MM.1S (cell line): ENCODE measurements at regions not wholly inside any gene's neighbourhood (a gene's known extent, or its start where the extent isn't known, plus 50 kb on each side); places are given as distances from the start of the nearest gene placed in this dataset.

Experiments used
- DNase-seq: peaks from one replicate; pipeline ENCODE4 v3.0.0-alpha.2; 2015
- H2AFZ ChIP-seq: fragments of 300-600 bp; sonication (generic); 2 replicates; pipeline ENCODE4 v1.6.0; 2016; ENCODE audit warnings: antibody characterized with exemption, low read length
- H3F3A ChIP-seq: fragments of 300-600 bp; sonication (generic); 2 replicates; pipeline ENCODE4 v1.6.1; 2016; ENCODE audit warnings: mild to moderate bottlenecking, antibody characterized with exemption, low read length, moderate library complexity, mixed read lengths; ENCODE audit not compliant: insufficient read depth
- H3K27ac ChIP-seq: fragments of 300-600 bp; sonication (generic); 2 replicates; pipeline ENCODE4 v1.5.1; 2016; ENCODE audit warnings: mild to moderate bottlenecking, low read length
- H3K27me3 ChIP-seq: fragments of 300-600 bp; sonication (generic); replicated peaks from 2 replicates; pipeline ENCODE4 v1.6.0; 2016; ENCODE audit warnings: low read length; ENCODE audit not compliant: insufficient read depth
- H3K36me3 ChIP-seq: fragments of 300-600 bp; sonication (generic); replicated peaks from 2 replicates; pipeline ENCODE4 v1.6.1; 2016; ENCODE audit warnings: mild to moderate bottlenecking, low read length, mixed read lengths; ENCODE audit not compliant: insufficient read depth
- H3K4me1 ChIP-seq: fragments of 300-600 bp; sonication (generic); 2 replicates; pipeline ENCODE4 v1.6.1; 2016; ENCODE audit warnings: low read length, mixed read lengths
- H3K4me2 ChIP-seq: fragments of 300-600 bp; sonication (generic); 2 replicates; pipeline ENCODE4 v1.6.0; 2016; ENCODE audit warnings: low read depth, low read length
- H3K4me3 ChIP-seq: fragments of 300-600 bp; sonication (generic); 2 replicates; pipeline ENCODE4 v1.5.1; 2016; ENCODE audit warnings: low read length, mixed read lengths
- H3K79me2 ChIP-seq: fragments of 300-600 bp; sonication (generic); 2 replicates; pipeline ENCODE4 v1.6.1; 2016; ENCODE audit warnings: mixed run types, low read length, mixed read lengths
- H3K9ac ChIP-seq: fragments of 300-600 bp; sonication (generic); 2 replicates; pipeline ENCODE4 v1.6.1; 2016; ENCODE audit warnings: low read length, mixed read lengths
- H3K9me2 ChIP-seq: fragments of 300-600 bp; sonication (generic); replicated peaks from 2 replicates; pipeline ENCODE4 v1.6.1; 2016; ENCODE audit warnings: mild to moderate bottlenecking, low read length, mixed read lengths; ENCODE audit not compliant: insufficient read depth
- H3K9me3 ChIP-seq: fragments of 300-600 bp; sonication (generic); replicated peaks from 2 replicates; pipeline ENCODE4 v1.6.1; 2016; ENCODE audit warnings: mild to moderate bottlenecking, low read length, mixed read lengths; ENCODE audit not compliant: insufficient read depth
- H4K20me1 ChIP-seq: fragments of 300-600 bp; sonication (generic); 2 replicates; pipeline ENCODE4 v1.6.1; 2016; ENCODE audit warnings: mild to moderate bottlenecking, low read length, moderate library complexity, mixed read lengths; ENCODE audit not compliant: insufficient read depth
- CTCF ChIP-seq: fragments of 300-600 bp; sonication (generic); IDR thresholded peaks from 2 replicates; pipeline ENCODE4 v1.5.1; 2016; ENCODE audit warnings: antibody characterized with exemption, low read length, mixed read lengths
- EZH2 ChIP-seq: fragments of 300-600 bp; sonication (generic); optimal IDR thresholded peaks from 2 replicates; pipeline ENCODE3; 2017; ENCODE audit warnings: low read depth, mild to moderate bottlenecking, antibody characterized with exemption, low read length, mixed read lengths
- EZH2phosphoT487 ChIP-seq: fragments of 300-600 bp; sonication (generic); IDR thresholded peaks from 2 replicates; pipeline ENCODE4 v1.6.1; 2018; ENCODE audit warnings: antibody characterized with exemption, low read length

DNA sequence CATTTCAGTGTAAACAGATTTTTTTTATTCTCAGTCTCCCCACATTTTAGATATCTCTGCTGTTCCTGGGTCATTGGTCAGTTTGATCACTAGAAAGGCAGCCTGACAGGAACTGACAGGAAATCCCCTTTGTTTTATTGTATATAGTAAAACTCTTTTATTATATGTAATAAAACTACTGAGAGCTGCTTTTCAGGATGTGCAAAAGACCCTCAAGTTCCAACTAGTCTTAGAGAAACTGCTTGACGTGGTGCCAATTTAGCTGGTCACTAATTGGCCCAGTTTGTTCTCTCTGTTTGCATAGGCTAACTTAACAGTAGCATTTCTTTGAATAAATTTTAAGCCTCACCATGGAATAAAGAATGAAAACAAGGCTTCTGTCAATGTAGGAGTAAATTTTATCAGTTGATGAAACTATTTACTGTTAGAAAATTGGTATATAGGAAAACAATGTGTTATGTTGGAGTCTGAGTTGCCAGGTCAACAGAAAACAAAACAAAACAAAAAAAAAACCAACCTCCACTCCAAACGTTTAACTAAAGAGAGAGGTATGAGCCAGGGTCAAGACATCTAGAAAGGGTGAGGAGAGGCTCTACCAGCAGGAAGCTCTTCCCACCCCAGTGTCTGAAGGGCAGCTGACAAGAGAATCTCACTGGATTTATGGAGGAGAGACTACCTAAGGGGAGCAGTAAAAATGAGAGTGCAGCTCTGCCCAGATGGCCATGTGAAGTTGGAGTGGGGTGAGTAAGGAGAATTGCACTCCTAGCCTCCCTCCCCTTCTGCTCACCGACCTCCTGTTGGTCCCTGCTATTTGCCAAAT is 184.6 kb downstream of the ST6GAL2 start:
- no peaks in the 10 kb centered on the region for H3K9me3 ChIP-seq
- H3K4me3 ChIP-seq: no peak overlapping the region
- H3K9me2 ChIP-seq: no peaks in the 10 kb centered on the region
- H3K4me1 ChIP-seq: no peaks in the 10 kb centered on the region
- TF ChIP-seq CTCF (no peak), EZH2phosphoT487 (no peak), EZH2 (no peak)
- no peaks in the 10 kb centered on the region for H3K79me2 ChIP-seq
- H3K27me3 ChIP-seq: no peaks in the 10 kb centered on the region
- H4K20me1 ChIP-seq: no peaks in the 10 kb centered on the region
- no peak overlapping the region for H3K9ac ChIP-seq
- no peaks in the 10 kb centered on the region for H3K36me3 ChIP-seq
- no peak overlapping the region for H2AFZ ChIP-seq
- DNase-seq: no peak
- no peak overlapping the region for H3K27ac ChIP-seq
- H3K4me2 ChIP-seq: no peak overlapping the region
- H3F3A ChIP-seq: no peaks in the 10 kb centered on the region

GRCh38 chr2:106703161-106703560 is 182.8 kb downstream of the ST6GAL2 start:
- no peak overlapping the region for H3K9ac ChIP-seq
- H3K4me1 ChIP-seq: no peaks in the 10 kb centered on the region
- TF ChIP-seq EZH2: no peak
- no peak for TF ChIP-seq EZH2phosphoT487
- TF ChIP-seq CTCF: no peak
- H3K36me3 ChIP-seq: no peaks in the 10 kb centered on the region
- no peak overlapping the region for H2AFZ ChIP-seq
- H3K9me3 ChIP-seq: no peaks in the 10 kb centered on the region
- H3K27me3 ChIP-seq: no peaks in the 10 kb centered on the region
- H3K4me2 ChIP-seq: no peak overlapping the region
- no peak for DNase-seq
- no peak overlapping the region for H3K27ac ChIP-seq
- no peaks in the 10 kb centered on the region for H3K79me2 ChIP-seq
- H3F3A ChIP-seq: no peaks in the 10 kb centered on the region
- H4K20me1 ChIP-seq: no peaks in the 10 kb centered on the region
- no peaks in the 10 kb centered on the region for H3K9me2 ChIP-seq
- H3K4me3 ChIP-seq: no peak overlapping the region

DNA sequence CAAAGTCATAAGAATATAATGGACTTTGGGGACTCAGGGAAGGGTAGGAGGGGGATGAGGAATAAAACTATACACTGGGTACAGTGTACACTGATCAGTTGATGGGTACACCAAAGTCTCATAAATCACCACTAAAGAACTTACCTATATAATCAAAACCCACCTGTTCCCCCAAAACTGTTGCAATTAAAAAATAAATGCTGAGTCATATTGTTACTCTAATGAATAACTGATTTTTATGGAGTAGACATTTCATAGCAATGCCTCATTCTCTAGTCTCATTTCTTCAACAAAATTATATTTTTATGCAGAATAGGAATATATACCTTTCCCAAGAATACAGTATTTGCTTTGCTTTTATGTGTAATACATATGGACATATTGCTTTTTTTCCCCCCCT is 181.2 kb downstream of the ST6GAL2 start:
- Histone ChIP-seq H3K9ac (no peak overlapping the region), H3F3A (no peaks in the 10 kb centered on the region), H3K36me3 (no peaks in the 10 kb centered on the region), H3K4me1 (no peaks in the 10 kb centered on the region), H3K4me2 (no peak overlapping the region), H3K9me2 (no peaks in the 10 kb centered on the region), H3K79me2 (no peaks in the 10 kb centered on the region), H4K20me1 (no peaks in the 10 kb centered on the region), H3K27ac (no peak overlapping the region), H3K4me3 (no peak overlapping the region), H3K9me3 (no peaks in the 10 kb centered on the region), H3K27me3 (no peaks in the 10 kb centered on the region), H2AFZ (no peak overlapping the region)
- TF ChIP-seq EZH2 (no peak), CTCF (no peak), EZH2phosphoT487 (no peak)
- no peak for DNase-seq
